OCI-LY7 (cell line): ENCODE measurements at regions not wholly inside any gene's neighbourhood (a gene's known extent, or its start where the extent isn't known, plus 50 kb on each side); places are given as distances from the start of the nearest gene placed in this dataset.

Source experiments
- CTCF ChIP-seq: fragments of 200-600 bp; sonication (generic); conservative IDR thresholded peaks from 2 replicates; pipeline ENCODE4 v1.5.1; 2014; ENCODE audit warnings: mild to moderate bottlenecking, antibody characterized with exemption, low read length, moderate library complexity, mixed read lengths
- EZH2phosphoT487 ChIP-seq: fragments of 200-600 bp; sonication (generic); IDR thresholded peaks from 2 replicates; pipeline ENCODE4 v1.6.1; 2018; ENCODE audit warnings: low read depth, borderline replicate concordance, mild to moderate bottlenecking, mixed run types, antibody characterized with exemption, low read length, moderate library complexity, mixed read lengths

GRCh38 chr4:25984796-25985195 is 70.8 kb downstream of the SMIM20 start:
- TF ChIP-seq CTCF, result no peak
- no peak for TF ChIP-seq EZH2phosphoT487
